ENCODE measurements at regions not wholly inside any gene's neighbourhood (a gene's known extent, or its start where the extent isn't known, plus 50 kb on each side); places are given as distances from the start of the nearest gene placed in this dataset.

- no peak overlapping the region for H3K4me3 ChIP-seq (ENCODE audit: low read length in 2 of 2)
- no peak overlapping the region for H3K27ac ChIP-seq (ENCODE audit: low read depth in 1 of 2, low read length in 1 of 2)
- DNase-seq (ENCODE audit: low read depth in 6 of 9, low spot score in 9 of 9) = no peak
- H3K4me1 ChIP-seq (ENCODE audit: control insufficient read depth in 2 of 2, insufficient read depth in 2 of 2, low read length in 2 of 2) = no peaks in the 10 kb centered on the region
- H3K36me3 ChIP-seq (ENCODE audit: control insufficient read depth in 2 of 2, insufficient read depth in 2 of 2, low read length in 1 of 2) = no peaks in the 10 kb centered on the region
- 78% methylated on average over 2 of the region's 2 CpGs for WGBS
- H3K9me3 ChIP-seq (ENCODE audit: control insufficient read depth in 2 of 2, insufficient read depth in 1 of 2, low read length in 1 of 2) = no peaks in the 10 kb centered on the region
- no peaks in the 10 kb centered on the region for H3K27me3 ChIP-seq (ENCODE audit: control insufficient read depth in 2 of 2, insufficient read depth in 1 of 2, low read length in 1 of 2)
Measured at GRCh38 chr4:44914748-44915147, 188.4 kb upstream of the GNPDA2 start.

- Histone ChIP-seq H3K36me3 (ENCODE audit: control insufficient read depth in 2 of 2, insufficient read depth in 2 of 2, low read length in 1 of 2) (no peaks in the 10 kb centered on the region), H3K4me3 (ENCODE audit: low read length in 2 of 2) (no peak overlapping the region), H3K4me1 (ENCODE audit: control insufficient read depth in 2 of 2, insufficient read depth in 2 of 2, low read length in 2 of 2) (no peaks in the 10 kb centered on the region), H3K9me3 (ENCODE audit: control insufficient read depth in 2 of 2, insufficient read depth in 1 of 2, low read length in 1 of 2) (no peaks in the 10 kb centered on the region), H3K27me3 (ENCODE audit: control insufficient read depth in 2 of 2, insufficient read depth in 1 of 2, low read length in 1 of 2) (no peaks in the 10 kb centered on the region), H3K27ac (ENCODE audit: low read depth in 1 of 2, low read length in 1 of 2) (no peak overlapping the region)
- 92% methylated on average over 1 of the region's 1 CpG for WGBS
- DNase-seq (ENCODE audit: low read depth in 6 of 9, low spot score in 9 of 9) = no peak
Measured at GRCh38 chr4:44914223-44914622, 187.9 kb upstream of the GNPDA2 start.

GRCh38 chr4:44912980-44913379 lies 186.6 kb upstream of the GNPDA2 start:
- Histone ChIP-seq H3K4me1 (ENCODE audit: control insufficient read depth in 2 of 2, insufficient read depth in 2 of 2, low read length in 2 of 2) (no peaks in the 10 kb centered on the region), H3K4me3 (ENCODE audit: low read length in 2 of 2) (no peak overlapping the region), H3K27ac (ENCODE audit: low read depth in 1 of 2, low read length in 1 of 2) (no peak overlapping the region), H3K27me3 (ENCODE audit: control insufficient read depth in 2 of 2, insufficient read depth in 1 of 2, low read length in 1 of 2) (no peaks in the 10 kb centered on the region), H3K9me3 (ENCODE audit: control insufficient read depth in 2 of 2, insufficient read depth in 1 of 2, low read length in 1 of 2) (no peaks in the 10 kb centered on the region), H3K36me3 (ENCODE audit: control insufficient read depth in 2 of 2, insufficient read depth in 2 of 2, low read length in 1 of 2) (no peaks in the 10 kb centered on the region)
- 93% methylated on average over 3 of the region's 3 CpGs for WGBS
- DNase-seq (ENCODE audit: low read depth in 6 of 9, low spot score in 9 of 9) = no peak

GRCh38 chr4:44908565-44908964 lies 182.2 kb upstream of the GNPDA2 start:
- 100% methylated on average over 1 of the region's 1 CpG for WGBS
- H3K4me3 ChIP-seq (ENCODE audit: low read length in 2 of 2) = no peak overlapping the region
- no peaks in the 10 kb centered on the region for H3K27me3 ChIP-seq (ENCODE audit: control insufficient read depth in 2 of 2, insufficient read depth in 1 of 2, low read length in 1 of 2)
- no peaks in the 10 kb centered on the region for H3K4me1 ChIP-seq (ENCODE audit: control insufficient read depth in 2 of 2, insufficient read depth in 2 of 2, low read length in 2 of 2)
- no peaks in the 10 kb centered on the region for H3K36me3 ChIP-seq (ENCODE audit: control insufficient read depth in 2 of 2, insufficient read depth in 2 of 2, low read length in 1 of 2)
- no peak overlapping the region for H3K27ac ChIP-seq (ENCODE audit: low read depth in 1 of 2, low read length in 1 of 2)
- H3K9me3 ChIP-seq (ENCODE audit: control insufficient read depth in 2 of 2, insufficient read depth in 1 of 2, low read length in 1 of 2) = no peaks in the 10 kb centered on the region
- no peak for DNase-seq (ENCODE audit: low read depth in 6 of 9, low spot score in 9 of 9)

- DNase-seq (ENCODE audit: low read depth in 6 of 9, low spot score in 9 of 9) = no peak
- Histone ChIP-seq H3K36me3 (ENCODE audit: control insufficient read depth in 2 of 2, insufficient read depth in 2 of 2, low read length in 1 of 2) (no peaks in the 10 kb centered on the region), H3K27ac (ENCODE audit: low read depth in 1 of 2, low read length in 1 of 2) (no peak overlapping the region), H3K27me3 (ENCODE audit: control insufficient read depth in 2 of 2, insufficient read depth in 1 of 2, low read length in 1 of 2) (no peaks in the 10 kb centered on the region), H3K9me3 (ENCODE audit: control insufficient read depth in 2 of 2, insufficient read depth in 1 of 2, low read length in 1 of 2) (no peaks in the 10 kb centered on the region), H3K4me3 (ENCODE audit: low read length in 2 of 2) (no peak overlapping the region), H3K4me1 (ENCODE audit: control insufficient read depth in 2 of 2, insufficient read depth in 2 of 2, low read length in 2 of 2) (no peaks in the 10 kb centered on the region)
Measured at GRCh38 chr4:44872246-44872645, 145.9 kb upstream of the GNPDA2 start.

- H3K4me3 ChIP-seq (ENCODE audit: low read length in 2 of 2) = no peak overlapping the region
- WGBS = 84% methylated on average over 4 of the region's 4 CpGs
- H3K36me3 ChIP-seq (ENCODE audit: control insufficient read depth in 2 of 2, insufficient read depth in 2 of 2, low read length in 1 of 2) = no peaks in the 10 kb centered on the region
- H3K9me3 ChIP-seq (ENCODE audit: control insufficient read depth in 2 of 2, insufficient read depth in 1 of 2, low read length in 1 of 2) = no peaks in the 10 kb centered on the region
- H3K4me1 ChIP-seq (ENCODE audit: control insufficient read depth in 2 of 2, insufficient read depth in 2 of 2, low read length in 2 of 2) = no peaks in the 10 kb centered on the region
- H3K27me3 ChIP-seq (ENCODE audit: control insufficient read depth in 2 of 2, insufficient read depth in 1 of 2, low read length in 1 of 2) = no peaks in the 10 kb centered on the region
- no peak for DNase-seq (ENCODE audit: low read depth in 6 of 9, low spot score in 9 of 9)
- H3K27ac ChIP-seq (ENCODE audit: low read depth in 1 of 2, low read length in 1 of 2) = no peak overlapping the region
Measured at GRCh38 chr4:44871133-44871532, 144.8 kb upstream of the GNPDA2 start.

- DNase-seq (ENCODE audit: low read depth in 6 of 9, low spot score in 9 of 9) = no peak
- no peaks in the 10 kb centered on the region for H3K4me1 ChIP-seq (ENCODE audit: control insufficient read depth in 2 of 2, insufficient read depth in 2 of 2, low read length in 2 of 2)
- H3K36me3 ChIP-seq (ENCODE audit: control insufficient read depth in 2 of 2, insufficient read depth in 2 of 2, low read length in 1 of 2) = no peaks in the 10 kb centered on the region
- H3K9me3 ChIP-seq (ENCODE audit: control insufficient read depth in 2 of 2, insufficient read depth in 1 of 2, low read length in 1 of 2) = no peaks in the 10 kb centered on the region
- no peaks in the 10 kb centered on the region for H3K27me3 ChIP-seq (ENCODE audit: control insufficient read depth in 2 of 2, insufficient read depth in 1 of 2, low read length in 1 of 2)
- WGBS = 96% methylated on average over 2 of the region's 2 CpGs
- H3K4me3 ChIP-seq (ENCODE audit: low read length in 2 of 2) = no peak overlapping the region
- H3K27ac ChIP-seq (ENCODE audit: low read depth in 1 of 2, low read length in 1 of 2) = no peak overlapping the region
Measured at GRCh38 chr4:44869985-44870384, 143.6 kb upstream of the GNPDA2 start.

- DNase-seq (ENCODE audit: low read depth in 6 of 9, low spot score in 9 of 9) = no peak
- 97% methylated on average over 2 of the region's 2 CpGs for WGBS
- H3K4me3 ChIP-seq (ENCODE audit: low read length in 2 of 2) = no peak overlapping the region
- no peaks in the 10 kb centered on the region for H3K36me3 ChIP-seq (ENCODE audit: control insufficient read depth in 2 of 2, insufficient read depth in 2 of 2, low read length in 1 of 2)
- no peaks in the 10 kb centered on the region for H3K9me3 ChIP-seq (ENCODE audit: control insufficient read depth in 2 of 2, insufficient read depth in 1 of 2, low read length in 1 of 2)
- no peaks in the 10 kb centered on the region for H3K4me1 ChIP-seq (ENCODE audit: control insufficient read depth in 2 of 2, insufficient read depth in 2 of 2, low read length in 2 of 2)
- H3K27ac ChIP-seq (ENCODE audit: low read depth in 1 of 2, low read length in 1 of 2) = no peak overlapping the region
- no peaks in the 10 kb centered on the region for H3K27me3 ChIP-seq (ENCODE audit: control insufficient read depth in 2 of 2, insufficient read depth in 1 of 2, low read length in 1 of 2)
Measured at GRCh38 chr4:44869222-44869882, 143.0 kb upstream of the GNPDA2 start.

- Histone ChIP-seq H3K36me3 (ENCODE audit: control insufficient read depth in 2 of 2, insufficient read depth in 2 of 2, low read length in 1 of 2) (no peaks in the 10 kb centered on the region), H3K4me3 (ENCODE audit: low read length in 2 of 2) (no peak overlapping the region), H3K27me3 (ENCODE audit: control insufficient read depth in 2 of 2, insufficient read depth in 1 of 2, low read length in 1 of 2) (no peaks in the 10 kb centered on the region), H3K27ac (ENCODE audit: low read depth in 1 of 2, low read length in 1 of 2) (no peak overlapping the region), H3K9me3 (ENCODE audit: control insufficient read depth in 2 of 2, insufficient read depth in 1 of 2, low read length in 1 of 2) (no peaks in the 10 kb centered on the region), H3K4me1 (ENCODE audit: control insufficient read depth in 2 of 2, insufficient read depth in 2 of 2, low read length in 2 of 2) (no peaks in the 10 kb centered on the region)
- no peak for DNase-seq (ENCODE audit: low read depth in 6 of 9, low spot score in 9 of 9)
Measured at GRCh38 chr4:44861756-44862155, 135.4 kb upstream of the GNPDA2 start.

- Histone ChIP-seq H3K9me3 (ENCODE audit: control insufficient read depth in 2 of 2, insufficient read depth in 1 of 2, low read length in 1 of 2) (no peaks in the 10 kb centered on the region), H3K36me3 (ENCODE audit: control insufficient read depth in 2 of 2, insufficient read depth in 2 of 2, low read length in 1 of 2) (no peaks in the 10 kb centered on the region), H3K27ac (ENCODE audit: low read depth in 1 of 2, low read length in 1 of 2) (no peak overlapping the region), H3K4me1 (ENCODE audit: control insufficient read depth in 2 of 2, insufficient read depth in 2 of 2, low read length in 2 of 2) (no peaks in the 10 kb centered on the region), H3K27me3 (ENCODE audit: control insufficient read depth in 2 of 2, insufficient read depth in 1 of 2, low read length in 1 of 2) (no peaks in the 10 kb centered on the region), H3K4me3 (ENCODE audit: low read length in 2 of 2) (no peak overlapping the region)
- 55% methylated on average over 2 of the region's 2 CpGs for WGBS
- DNase-seq (ENCODE audit: low read depth in 6 of 9, low spot score in 9 of 9) = no peak
Measured at GRCh38 chr4:44859477-44859876, 133.1 kb upstream of the GNPDA2 start.

Data from thymus (tissue), 11 donors.